HG03159 (cell line): ENCODE measurements at regions not wholly inside any gene's neighbourhood (a gene's known extent, or its start where the extent isn't known, plus 50 kb on each side); places are given as distances from the start of the nearest gene placed in this dataset.
"Not testable (repeated sequence)": the region's sequence is repeated elsewhere in the genome, so short reads cannot be mapped to it uniquely, and the experiment has no call there.

Experiments used
- ATAC-seq: cut with Tn5 transposase; IDR thresholded peaks from one replicate; pipeline ENCODE4 v1.9.1; 2021; ENCODE audit warnings: mild to moderate bottlenecking, moderate library complexity; ENCODE audit not compliant: unreplicated experiment

DNA sequence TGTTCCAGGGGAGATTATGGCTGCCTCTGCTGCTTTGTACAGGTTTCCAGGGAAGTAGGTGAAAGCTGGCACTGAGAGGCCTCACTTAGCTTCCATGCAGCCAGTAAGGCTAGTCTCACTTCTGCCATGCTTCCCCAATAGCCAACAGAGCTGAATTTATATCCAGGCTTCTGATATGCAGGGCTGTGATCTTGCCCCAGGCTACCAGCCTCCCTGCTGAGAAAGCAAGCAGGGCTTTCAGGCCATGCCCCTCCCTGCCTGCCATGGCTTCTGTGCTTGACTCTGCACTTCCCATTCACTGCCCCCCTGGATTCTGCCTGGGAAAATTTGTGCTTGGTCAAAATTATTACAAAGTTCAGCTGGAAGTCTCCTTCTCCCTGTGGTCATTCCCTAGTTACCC, 302.1 kb upstream of the FBXO33 start:
- ATAC-seq, result no peak

DNA sequence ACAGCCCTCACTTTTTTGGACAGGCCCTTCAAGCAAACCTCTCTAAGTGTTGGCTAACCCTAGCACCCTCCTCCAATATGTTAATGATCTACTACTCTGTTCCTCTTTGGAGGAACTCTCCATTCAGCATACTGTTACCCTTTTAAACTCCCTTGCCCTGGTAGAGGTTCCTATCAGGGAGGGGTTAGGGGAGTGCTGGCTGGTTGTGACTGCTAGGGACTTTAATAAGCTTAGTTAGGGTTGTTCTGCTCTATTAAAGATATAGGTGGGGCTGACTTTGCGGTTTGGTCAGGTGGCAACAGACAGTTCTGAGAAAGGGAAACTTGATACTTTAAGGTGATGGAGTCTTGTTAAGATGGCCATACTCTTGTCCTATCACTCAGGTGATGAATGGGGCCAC, 301.5 kb upstream of the FBXO33 start:
- ATAC-seq, result no peak

DNA sequence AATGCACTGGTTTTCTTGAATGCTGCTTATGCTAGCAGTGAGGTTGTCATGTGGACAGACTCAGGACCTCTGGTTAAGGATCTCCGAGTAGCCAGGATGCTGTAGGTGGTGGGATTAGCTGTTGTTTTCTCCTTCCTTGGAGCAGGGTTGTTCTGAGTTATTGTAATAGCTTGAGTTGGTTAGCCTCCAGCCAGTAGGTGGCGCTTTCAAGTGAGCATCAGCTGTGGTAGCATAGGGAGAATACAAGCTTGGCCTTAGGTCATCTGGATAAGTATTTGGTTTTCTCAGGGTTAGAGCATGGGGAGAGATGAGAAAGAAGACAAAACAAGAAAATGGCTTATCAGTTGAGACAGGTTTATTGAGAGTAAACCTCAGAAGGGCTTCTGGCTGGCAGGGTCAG, 299.7 kb upstream of the FBXO33 start:
- peak; percentile 48 for ATAC-seq

DNA sequence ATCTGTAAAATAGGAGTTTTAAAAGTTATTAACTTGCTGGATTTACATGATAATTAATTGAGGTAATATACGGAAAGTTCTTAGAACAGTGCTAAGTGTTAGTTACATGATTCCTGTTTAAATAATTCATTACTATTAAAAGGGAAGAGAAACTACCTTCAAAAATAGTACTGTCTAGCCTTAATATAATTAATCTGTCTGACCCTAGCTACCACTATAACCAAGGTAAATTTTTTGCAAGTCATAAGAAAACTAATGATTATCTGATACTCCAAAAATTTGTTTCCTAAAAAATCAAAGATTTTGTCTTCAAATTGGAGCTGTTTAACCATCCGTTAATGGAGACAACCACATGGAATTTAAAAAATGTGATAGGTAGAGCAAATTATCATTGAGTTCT, 294.3 kb upstream of the FBXO33 start:
- ATAC-seq, result no peak

DNA sequence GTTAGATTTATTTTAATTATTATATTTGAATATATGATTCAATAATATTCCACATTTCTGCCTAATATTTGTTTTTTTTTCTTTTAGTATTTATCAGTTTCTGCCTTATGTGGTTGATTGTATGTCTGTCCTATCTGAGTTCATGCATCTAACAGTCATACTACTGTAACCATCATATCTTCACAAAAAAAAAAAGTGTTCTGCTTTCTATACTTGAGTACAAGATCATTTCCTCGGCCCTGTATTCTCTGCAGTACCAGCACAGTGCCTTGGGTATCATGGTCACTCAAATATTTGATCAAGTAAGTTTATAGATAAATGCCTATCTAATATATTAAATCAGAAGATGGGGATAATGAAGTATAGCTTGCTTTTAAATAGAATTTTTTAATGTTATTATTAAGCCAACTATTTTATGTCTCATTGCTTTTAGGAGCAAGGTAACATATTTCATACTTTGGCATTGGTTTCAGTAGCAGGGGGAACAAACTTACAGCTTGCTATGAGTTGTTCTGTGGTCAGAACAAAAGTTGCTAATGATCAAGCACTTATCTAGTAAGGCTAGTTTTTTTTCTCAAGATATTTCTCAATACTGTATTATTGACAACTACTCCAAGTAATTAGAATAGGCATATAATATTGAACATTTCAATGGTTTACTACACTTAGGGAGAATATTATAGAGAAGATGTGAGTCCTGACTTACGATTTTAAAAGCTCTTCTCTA, 290.5 kb upstream of the FBXO33 start:
- ATAC-seq, result no peak

DNA sequence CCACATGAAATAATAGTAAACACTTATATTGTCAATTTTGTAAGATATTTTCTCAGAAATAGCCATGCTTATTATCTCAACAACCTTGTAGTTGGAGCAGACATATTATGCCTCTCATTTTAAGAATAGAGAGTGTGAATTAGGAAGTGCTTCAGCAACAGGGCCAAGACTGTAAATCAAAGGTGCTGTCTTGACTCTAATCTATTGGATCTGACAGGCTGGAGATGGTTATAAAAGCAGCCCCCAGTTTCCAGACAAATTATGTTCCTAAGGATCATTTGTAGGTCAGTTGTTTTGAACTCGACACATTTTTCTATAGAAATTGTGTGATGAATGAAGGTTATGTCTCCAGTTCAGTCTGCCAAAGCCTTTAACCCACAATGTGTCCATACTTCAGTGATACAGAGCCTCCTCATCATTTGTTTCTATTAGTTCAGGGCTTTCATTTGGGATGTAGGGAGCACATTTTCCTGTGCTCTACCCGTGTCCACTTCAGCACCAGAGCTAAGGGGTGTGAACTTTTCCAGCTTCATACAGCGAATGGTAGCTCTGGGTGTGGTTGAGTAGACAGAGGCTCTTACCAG, 284.8 kb upstream of the FBXO33 start:
- no peak for ATAC-seq

DNA sequence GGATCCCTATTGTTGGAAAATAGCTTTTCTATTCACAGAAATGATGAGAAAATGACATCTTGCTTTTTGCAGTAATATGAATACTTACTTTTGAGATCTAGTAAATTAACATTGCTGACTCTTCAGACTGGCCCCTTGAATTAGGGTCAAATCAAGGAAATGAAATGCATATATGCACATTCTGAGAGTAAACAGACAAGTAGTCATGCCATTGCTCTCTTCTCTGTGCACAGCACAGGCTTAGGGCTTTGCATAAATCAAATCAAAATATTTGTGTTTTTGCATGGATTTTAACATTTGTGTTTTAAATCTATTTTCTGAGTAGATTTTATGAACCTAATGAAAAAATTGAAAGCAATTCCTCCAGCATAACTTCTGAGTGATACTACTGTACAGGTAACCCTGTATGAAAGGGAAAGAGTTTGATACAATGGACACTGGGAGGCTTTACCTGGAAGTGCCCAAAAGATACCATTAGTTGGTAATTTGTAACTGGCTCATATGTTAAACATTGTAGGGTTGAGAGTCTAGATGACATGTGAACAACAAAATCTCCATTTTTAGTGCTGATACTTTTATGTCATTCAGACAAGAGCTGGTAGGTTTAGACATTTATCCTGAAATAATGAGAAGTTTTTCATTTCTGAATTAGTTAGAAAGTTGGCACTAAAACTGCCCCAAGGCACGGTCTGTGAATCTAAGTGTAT, 280.2 kb upstream of the FBXO33 start:
- no peak for ATAC-seq

DNA sequence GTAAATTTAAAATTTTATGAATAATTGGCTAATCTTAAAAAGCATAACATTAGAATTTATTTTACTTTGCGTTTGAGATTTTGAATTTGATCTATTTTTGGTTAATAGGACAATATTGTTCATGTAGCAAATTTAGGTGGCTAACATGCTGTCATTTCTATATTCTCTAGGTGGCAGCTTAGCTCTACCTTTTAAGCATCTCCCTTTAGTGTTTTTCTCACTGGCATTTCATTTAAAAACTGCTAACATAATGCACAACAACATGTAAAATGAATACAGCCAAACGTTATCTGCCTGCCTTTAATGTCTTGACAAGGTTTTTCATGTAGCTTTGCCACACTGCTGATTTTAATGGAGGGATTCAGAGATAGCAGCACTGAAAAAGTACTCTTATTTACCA, 272.4 kb upstream of the FBXO33 start:
- ATAC-seq, result no peak

DNA sequence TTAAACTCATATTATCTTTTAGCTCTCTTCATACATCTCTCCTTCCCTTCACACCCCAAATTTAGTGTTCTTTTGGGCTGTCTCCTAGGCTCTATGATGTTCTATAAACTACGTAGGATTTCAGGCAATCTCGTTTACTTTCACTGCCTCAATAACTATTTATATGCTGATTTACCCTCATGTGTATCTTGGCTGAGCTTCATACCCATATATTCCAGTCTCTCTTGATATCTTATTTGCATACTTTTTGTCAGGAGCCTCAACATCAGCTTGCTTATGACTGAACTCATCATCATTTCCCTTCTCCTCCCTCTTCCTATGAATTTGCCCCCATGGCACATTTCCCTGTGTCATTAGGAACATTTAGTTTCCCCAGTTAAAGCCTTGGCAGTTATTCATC, 262.1 kb upstream of the FBXO33 start:
- ATAC-seq, result no peak

DNA sequence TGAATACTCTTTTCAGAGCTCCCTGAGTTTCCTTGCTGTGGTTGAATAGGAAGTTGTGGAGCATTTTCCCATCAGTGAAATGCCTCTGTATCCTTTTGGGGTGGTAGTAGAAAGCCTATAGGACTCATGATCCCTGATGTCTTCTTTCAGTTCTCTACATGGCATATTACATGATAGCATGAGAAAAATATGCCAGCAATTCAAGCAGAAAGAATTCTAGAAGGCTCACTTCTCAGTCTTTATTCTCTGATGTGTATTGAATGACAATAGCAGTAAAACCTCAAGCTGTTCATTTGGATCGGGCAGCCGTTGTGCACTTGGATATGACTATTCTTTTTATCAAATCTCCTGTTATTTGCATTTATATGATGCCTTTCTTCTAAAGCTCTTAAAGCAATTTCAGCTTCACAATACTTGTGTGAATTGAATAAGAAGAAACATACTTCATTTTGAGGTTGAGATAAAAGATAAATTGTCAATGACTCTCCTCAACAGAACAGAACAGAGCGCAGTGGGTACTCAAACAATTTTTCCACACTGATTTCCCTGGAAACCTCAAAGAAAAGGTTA, 251.5 kb upstream of the FBXO33 start:
- ATAC-seq, result no peak

DNA sequence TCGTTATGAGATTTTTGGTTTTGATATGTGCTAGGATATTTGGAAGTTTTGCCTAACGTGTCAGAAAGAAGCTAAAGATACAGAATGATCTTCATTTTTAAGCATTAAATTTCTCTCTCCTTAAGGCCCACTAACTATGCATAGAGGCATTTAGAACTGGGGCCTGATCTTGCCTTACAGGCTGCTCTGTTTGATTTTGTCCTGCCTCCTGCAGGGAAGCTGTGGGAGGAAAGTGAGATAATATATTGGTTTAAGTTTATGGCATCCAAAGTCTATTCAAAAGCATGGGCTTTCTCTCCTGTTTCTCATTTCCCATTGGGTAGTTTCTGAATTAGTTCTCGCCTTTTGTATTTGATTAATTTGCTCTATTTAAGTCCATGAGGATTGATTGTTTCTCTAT, 250.3 kb upstream of the FBXO33 start:
- no peak for ATAC-seq

DNA sequence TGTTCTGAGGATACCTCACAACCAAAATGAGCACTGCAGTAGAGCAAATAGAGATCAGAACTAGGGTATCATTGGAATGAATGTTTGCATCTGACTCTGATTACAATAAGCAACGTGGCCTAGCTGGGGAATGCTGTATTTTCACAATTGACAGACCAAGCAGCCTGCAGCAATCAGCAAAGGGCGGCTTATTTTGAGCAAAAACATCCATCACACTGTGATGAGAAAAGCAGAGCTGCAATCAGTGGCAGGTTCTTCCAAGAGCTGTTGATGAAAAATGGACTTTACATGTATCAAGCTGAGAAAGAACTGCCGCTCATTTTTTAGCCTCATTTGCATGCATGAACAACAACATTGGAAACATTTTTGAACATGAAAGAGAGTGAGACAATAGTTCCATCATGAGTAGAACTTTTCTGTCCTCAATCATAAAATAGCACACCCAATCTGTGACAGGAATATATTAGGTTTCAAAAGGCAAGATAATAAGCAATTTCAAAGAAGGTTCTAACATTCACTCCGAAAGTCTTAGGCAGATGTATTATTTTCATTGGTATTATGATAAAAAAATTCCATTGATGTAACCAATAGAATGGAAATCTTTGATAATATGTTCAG, 249.7 kb upstream of the FBXO33 start:
- no peak for ATAC-seq

DNA sequence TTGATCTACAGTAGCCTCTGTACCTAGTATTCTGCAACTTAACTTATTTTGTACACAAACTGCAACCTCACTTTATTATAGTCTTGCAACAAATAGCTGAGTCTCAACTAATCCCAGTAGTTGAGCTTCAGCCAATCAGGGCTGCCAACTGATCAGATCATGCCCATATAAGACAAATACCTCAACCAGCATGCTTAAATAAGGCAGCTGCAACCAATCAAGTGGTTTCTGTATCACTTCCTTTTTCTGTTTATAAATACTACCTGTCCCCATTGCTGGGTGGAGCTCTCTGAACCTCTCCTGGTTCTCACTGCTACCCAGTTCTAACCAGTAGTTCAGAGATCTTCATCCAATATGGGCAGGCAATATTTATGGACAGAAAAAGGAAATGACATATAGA, 248.5 kb upstream of the FBXO33 start:
- peak; percentile 96 for ATAC-seq

DNA sequence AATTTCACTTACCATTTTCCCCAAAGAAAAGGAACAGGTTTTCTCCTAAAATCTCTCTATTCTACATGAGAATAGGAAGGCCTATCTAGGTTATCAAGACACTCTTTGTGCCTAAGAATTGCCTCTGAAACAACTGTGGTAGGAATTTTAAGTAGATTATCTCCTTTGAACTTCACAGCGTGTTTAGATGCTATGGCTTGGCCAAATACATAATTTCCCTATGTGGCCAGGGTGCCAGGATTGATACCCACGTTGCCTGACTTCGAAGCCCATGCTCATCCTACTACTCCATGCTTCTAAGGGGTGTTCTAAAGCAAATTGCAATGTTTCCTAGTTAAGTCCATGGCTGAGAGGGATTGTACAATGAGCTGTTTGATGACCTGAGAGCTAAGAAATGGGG, 241.5 kb upstream of the FBXO33 start:
- no peak for ATAC-seq

DNA sequence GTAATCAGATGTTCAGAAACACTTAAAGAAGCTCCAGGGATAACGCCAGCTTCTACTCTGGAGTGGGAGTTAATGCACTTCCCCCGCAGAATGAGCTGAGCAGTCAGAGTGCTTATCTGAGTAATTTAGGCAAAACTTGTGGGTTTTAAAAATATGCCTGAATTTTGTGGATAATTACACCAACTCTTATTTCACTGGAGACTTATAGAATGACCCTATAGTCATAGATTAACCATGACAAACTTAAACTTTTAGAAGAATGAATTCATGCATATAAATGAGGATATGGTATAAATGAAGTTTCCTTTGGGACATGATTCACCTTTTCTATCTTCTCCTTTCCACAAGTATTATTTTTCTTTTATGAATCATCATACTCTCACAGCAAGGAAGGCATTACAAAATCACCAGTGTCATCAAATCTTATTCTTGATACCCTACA, 241.1 kb upstream of the FBXO33 start:
- ATAC-seq, result no peak

DNA sequence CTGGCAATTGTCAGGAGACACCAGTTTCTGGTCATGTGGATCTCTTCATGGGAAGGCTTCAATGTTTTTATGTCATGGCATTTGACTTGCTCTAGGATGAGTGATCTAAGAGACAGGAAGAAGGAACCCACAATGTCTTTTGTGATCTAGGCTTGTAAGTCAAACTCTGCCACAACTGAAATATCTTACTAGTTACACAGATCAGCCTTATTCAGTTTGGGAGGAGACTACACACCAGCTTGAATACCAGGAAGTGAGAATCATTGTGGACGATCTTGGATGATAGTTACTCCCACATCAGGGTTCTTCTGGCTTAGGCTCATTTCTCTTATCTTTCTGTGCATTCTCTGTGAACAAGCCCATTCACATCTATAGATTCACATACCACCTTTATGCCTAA, 236.2 kb upstream of the FBXO33 start:
- ATAC-seq, result no peak

DNA sequence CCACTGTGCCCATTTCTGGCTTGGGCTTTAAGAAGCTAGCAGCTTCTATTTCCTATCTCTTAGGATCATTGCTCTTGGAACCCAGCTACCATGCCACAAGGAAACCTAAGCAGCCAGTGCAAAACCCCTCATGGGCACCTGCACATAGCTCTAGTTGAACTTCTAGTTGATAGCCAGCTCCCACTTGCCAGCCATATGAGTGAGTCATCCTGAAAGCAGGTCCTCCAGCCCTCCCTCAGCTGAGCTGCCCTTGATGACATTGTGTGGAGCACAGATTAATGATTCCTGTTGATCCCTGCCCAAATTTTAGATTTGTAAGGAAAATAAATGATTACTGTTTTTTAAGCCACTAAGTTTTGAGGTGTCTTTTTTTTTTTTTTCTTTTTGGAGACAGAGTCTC, 234.2 kb upstream of the FBXO33 start:
- ATAC-seq, result no peak

DNA sequence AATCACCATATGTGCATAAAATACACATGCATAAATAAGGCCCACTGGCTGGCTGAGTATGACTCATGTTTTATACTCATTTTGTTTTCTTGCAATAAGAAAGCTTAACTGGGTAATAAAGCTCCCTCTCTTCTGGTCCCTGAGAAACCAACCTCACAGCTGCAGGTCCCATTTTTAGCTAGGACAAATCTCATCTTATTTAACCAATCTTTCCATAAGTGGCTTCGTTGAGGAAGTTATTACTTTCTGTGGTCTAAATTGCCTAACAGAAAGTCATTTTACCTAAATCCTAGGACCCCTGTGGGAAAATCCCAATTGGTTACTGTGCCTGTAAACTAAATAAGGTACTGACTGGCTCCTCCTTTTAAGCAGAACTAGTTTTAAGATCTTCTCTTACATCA, 232.8 kb upstream of the FBXO33 start:
- ATAC-seq, result no peak

DNA sequence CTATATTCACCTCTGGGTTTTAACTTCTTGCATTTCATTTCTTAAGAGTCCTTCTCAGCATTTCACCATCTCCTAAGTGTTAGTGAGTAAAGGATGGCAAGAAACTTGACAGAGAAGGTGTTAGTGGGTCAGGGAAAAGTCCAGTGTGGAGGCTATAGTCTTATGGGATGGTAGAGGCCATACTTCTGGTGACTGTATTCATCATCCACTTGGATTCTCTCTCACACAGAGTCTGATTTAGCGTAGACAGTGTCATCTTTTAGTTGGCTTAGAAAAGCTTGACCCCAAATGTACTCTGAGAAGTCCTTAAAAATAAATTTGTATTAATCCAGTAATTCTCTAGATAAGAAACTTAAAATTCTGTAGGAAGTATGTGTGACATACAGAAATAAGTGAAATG, 232.4 kb upstream of the FBXO33 start:
- ATAC-seq, result no peak

DNA sequence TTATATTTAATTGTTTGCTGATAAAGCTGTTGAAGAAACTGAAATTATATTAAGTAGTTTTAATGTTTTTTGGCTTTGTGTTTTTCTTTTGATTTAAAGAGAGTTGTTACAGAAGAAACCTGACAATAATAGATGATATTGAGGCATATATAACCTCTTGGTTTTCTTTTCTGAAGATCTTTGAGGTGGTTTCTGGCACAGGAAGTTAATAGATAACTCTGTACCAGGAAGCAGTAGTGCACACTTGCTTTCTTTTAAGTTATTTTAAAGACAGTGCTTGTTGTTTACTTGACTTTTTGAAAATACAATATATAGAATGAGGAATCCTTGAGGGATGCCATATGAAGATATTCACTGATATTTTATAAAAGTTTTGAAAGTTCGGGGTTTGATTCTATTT, 209.0 kb upstream of the FBXO33 start:
- peak; percentile 70 for ATAC-seq

DNA sequence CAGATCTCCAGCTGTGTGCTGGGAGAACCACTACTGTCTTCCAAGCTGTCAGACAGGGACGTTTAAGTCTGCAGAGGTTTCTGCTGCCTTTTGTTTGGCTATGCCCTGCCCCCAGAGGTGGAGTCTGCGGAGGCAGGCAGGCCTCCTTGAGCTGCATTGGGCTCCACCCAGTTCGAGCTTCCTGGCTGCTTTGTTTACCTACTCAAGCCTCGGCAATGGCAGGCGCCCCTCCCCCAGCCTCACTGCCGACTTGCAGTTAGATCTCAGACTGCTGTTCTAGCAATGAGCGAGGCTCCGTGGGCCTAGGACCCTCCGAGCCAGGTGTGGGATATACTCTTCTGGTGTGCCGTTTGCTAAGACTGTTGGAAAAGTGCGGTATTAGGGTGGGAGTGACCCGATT, 206.8 kb upstream of the FBXO33 start:
- ATAC-seq, result not testable (repeated sequence)

DNA sequence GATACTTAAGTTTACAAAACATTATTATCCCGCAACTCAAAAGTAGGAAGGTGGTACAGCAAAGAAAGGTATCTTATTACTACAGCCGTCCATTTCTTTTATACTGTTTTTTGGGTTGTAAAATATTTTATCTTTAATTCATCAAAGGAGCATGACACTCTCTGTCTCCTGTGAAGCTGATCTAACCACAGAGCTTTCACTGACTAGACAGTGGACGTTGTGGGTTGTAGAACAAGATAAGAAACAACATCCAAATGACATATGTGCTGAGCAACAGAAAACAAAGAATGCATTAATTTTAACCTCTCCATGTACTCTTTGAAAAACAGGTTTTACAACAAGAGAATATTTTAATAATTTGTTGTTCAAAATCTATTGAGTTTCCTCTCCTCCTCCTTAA, 195.9 kb upstream of the FBXO33 start:
- no peak for ATAC-seq
